ELF-1 (cell line): ENCODE measurements at regions not wholly inside any gene's neighbourhood (a gene's known extent, or its start where the extent isn't known, plus 50 kb on each side); places are given as distances from the start of the nearest gene placed in this dataset.
"Not testable (repeated sequence)": the region's sequence is repeated elsewhere in the genome, so short reads cannot be mapped to it uniquely, and the experiment has no call there.

Experiments
- DNase-seq: peaks from one replicate; pipeline ENCODE4 v3.0.0-alpha.2; 2016; ENCODE audit warnings: low read depth, low spot score

- no peak for DNase-seq
Observed at GRCh38 chr12:97713270-97713669, 250.7 kb downstream of the RMST start.

GRCh38 chr12:97714107-97714563 lies 251.5 kb downstream of the RMST start:
- no peak for DNase-seq

GRCh38 chr12:97716356-97716755 lies 253.8 kb downstream of the RMST start:
- DNase-seq: peak; percentile 13

DNA sequence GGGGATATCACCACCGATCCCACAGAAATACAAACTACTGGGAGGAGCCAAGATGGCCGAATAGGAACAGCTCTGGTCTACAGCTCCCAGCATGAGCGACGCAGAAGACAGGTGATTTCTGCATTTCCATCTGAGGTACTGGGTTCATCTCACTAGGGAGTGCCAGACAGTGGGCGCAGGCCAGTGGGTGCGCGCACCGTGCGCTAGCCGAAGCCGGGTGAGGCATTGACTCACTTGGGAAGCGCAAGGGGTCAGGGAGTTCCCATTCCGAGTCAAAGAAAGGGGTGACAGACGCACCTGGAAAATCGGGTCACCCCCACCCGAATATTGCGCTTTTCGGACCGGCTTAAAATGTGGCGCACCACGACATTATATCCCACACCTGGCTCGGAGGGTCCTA lies 261.2 kb downstream of the RMST start:
- not testable (repeated sequence) for DNase-seq

DNA sequence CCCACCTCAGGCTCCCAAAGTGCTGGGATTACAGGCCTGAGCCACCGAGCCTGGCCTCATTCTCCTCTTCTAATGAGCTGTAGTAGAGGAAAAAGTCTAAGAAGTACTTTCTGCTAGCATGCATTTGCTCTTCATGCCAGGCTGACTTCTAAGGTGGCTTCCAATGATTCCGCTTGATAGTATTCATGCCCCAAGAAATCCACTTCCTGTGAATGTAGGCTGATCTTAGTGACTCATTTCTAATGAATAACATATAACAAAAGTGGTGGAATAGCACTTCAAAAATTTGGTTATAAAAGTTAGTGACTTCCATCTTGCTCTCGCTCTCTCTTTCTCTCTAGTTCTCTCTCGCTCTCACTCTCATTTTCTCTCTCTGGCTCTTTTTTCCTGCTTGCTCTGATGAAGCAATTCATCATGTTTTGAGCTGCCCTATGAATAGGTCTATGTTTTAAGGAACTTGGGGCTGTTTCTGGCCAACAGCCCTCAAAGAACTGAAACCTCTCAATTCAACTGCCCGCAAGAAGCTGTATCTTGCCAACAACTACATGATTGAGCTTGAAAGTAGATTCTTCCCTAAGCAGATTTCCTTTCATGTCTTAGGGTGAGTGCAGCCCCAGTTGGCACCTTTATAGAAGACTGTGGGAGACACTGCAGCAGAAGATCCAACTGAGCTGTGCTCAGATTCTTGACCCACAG lies 282.9 kb downstream of the RMST start:
- no peak for DNase-seq

- no peak for DNase-seq
Observed at GRCh38 chr12:97748298-97748697, 285.7 kb downstream of the RMST start.

GRCh38 chr12:97751704-97752103 lies 289.1 kb downstream of the RMST start:
- no peak for DNase-seq

GRCh38 chr12:97752129-97752528 lies 289.5 kb downstream of the RMST start:
- DNase-seq: no peak

- DNase-seq: no peak
Observed at GRCh38 chr12:97753332-97753731, 290.7 kb downstream of the RMST start.

DNA sequence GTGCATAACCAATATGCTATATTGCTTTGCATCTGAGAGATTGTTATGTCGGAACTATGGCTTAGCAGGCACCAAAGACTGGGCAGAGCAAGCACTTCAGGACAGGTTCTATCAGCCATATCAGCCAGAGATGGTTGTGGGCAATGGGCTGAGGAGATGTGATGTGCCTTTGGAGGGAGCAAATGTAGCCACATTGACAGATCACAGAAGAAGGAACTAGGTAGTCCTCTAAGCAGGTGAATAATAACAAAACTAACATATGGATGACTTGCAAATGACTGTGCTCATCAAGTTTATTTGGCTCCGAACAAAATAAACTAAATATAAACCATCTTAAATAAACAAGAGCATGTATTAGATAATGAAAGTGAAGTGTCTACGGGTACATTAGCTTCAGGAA lies 291.7 kb downstream of the RMST start:
- no peak for DNase-seq

- no peak for DNase-seq
Observed at GRCh38 chr12:97756066-97756666, 293.6 kb downstream of the RMST start.

- DNase-seq: no peak
Observed at GRCh38 chr12:97756741-97757140, 294.1 kb downstream of the RMST start.

- no peak for DNase-seq
Observed at GRCh38 chr12:97757481-97758193, 295.0 kb downstream of the RMST start.

DNA sequence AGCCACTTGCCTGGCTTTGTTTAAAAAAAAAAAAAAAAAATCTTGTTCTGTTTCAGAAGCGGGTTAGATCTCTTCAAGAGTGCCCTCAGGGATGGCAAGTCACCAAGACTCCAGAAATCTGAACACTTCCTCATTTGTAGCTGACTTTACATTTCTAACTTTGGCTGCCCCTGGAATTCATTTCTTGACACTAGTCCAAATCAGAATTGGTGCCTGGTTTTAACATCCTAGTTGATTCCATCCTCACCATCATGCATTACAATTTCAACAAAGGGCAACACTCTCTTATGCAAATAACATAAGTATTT lies 295.5 kb downstream of the RMST start:
- DNase-seq: no peak

GRCh38 chr12:97758586-97758985 lies 296.0 kb downstream of the RMST start:
- no peak for DNase-seq

- no peak for DNase-seq
Observed at GRCh38 chr12:97760601-97761000, 298.0 kb downstream of the RMST start.

- no peak for DNase-seq
Observed at GRCh38 chr12:97763113-97763512, 300.5 kb downstream of the RMST start.

DNA sequence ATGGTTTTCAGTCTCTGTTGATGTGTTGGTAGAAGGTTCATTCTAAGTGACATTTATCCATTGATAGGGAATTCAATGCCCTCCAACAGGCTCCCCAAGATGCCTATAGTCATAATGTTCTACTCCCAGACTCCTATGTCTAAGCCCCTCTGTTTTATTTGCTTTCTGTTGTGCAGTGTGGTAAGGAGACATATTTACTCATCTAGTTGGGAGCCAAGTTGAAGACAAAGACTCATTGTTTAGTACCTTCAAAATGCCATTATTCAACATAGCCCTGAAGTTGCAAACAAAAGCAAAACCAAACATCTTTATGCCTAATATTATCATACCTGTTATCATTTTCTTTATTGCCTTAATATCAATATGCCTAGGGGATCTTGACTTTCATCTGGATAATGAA lies 302.1 kb downstream of the RMST start:
- DNase-seq: no peak

DNA sequence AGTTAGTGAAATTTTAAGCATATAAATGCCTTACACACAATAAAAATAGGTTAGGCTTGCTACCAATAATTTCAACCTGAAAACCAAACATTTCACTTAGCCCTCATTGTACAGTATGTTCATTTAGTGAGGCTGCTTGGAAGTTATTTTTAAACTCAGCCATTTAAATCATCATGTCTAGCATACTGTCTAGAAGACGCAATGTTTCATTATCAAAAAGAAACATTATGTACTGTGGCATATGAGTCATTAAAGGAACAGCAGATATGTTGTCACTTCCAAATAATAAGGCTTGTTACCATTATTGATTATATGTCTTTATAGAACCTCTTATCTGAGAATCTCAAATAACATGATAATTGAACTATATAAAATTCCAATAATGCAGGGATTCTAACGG lies 304.7 kb downstream of the RMST start:
- no peak for DNase-seq

DNA sequence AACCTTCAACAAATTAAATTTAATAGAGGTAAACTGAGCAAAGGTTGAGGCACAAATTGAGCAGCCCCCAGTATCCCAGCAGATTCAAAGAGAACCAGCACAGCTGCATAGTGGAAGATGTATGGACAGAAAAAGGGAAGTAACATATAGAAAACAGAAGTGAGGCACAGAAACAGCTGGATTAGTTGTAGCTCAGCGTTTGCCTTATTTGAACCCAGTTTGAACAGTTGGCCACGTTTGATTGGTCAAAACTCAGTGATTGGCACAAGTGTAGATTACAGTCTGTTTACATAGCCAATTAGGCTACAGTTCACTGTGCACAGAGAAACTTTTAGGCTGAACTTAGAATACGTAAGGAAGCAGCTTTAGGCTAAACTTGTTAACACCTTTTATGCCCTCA lies 315.5 kb downstream of the RMST start:
- DNase-seq: no peak

- no peak for DNase-seq
Observed at GRCh38 chr12:97781342-97781741, 318.7 kb downstream of the RMST start.

DNA sequence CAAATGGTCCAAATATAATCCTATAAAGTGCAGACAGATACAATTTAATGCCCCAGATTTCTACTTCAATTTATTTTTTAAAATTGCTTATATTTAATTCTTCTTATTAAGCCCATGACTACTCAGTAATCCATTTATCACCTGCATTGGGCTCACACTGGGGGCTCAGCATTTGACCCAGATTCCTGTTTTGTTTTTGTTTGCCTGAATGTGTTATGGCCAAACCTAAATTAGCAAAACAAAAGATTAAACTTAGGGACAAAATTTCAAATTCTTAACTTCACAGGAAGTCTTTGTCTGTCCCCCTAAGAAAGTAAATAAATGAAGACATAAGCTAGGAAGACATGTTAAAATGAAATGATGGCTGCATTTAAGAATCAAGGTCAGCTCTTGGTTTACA lies 322.3 kb downstream of the RMST start:
- no peak for DNase-seq

GRCh38 chr12:97790281-97790680 lies 327.7 kb downstream of the RMST start:
- no peak for DNase-seq
